Nephron (organoid): ENCODE measurements at regions not wholly inside any gene's neighbourhood (a gene's known extent, or its start where the extent isn't known, plus 50 kb on each side); places are given as distances from the start of the nearest gene placed in this dataset.

Source experiments
- H3K27ac Mint-ChIP-seq, 3 experiments: 2 replicates each; pipeline ENCODE4 v1.8.0; 2020; ENCODE audit warnings: mixed read lengths in 3 of 3, mild to moderate bottlenecking in 2 of 3, moderate library complexity in 1 of 3
- H3K27me3 Mint-ChIP-seq: 2 replicates; pipeline ENCODE4 v1.8.0; 2021; ENCODE audit warnings: low read depth, mild to moderate bottlenecking, moderate library complexity, mixed read lengths
- H3K36me3 Mint-ChIP-seq: 2 replicates; pipeline ENCODE4 v1.8.0; 2020; ENCODE audit warnings: low read depth, mixed read lengths
- H3K4me1 Mint-ChIP-seq: 2 replicates; pipeline ENCODE4 v1.8.0; 2020; ENCODE audit warnings: mixed read lengths
- H3K4me3 Mint-ChIP-seq, 3 experiments: 2 replicates each; pipeline ENCODE4 v1.8.0; 2020; ENCODE audit warnings: mild to moderate bottlenecking in 3 of 3, mixed read lengths in 3 of 3, moderate library complexity in 2 of 3
- H3K9me3 Mint-ChIP-seq: 2 replicates; pipeline ENCODE4 v1.8.0; 2020; ENCODE audit warnings: mixed read lengths
- CTCF ChIP-seq, 3 experiments: fragments of 200-600 bp; sonication (generic); IDR thresholded peaks; one replicate each; pipeline ENCODE4 v1.5.0; 2021; ENCODE audit warnings: antibody characterized with exemption in 3 of 3; ENCODE audit not compliant: unreplicated experiment in 3 of 3

- no peaks in the 10 kb centered on the region for H3K36me3 Mint-ChIP-seq
- H3K4me1 Mint-ChIP-seq = no peaks in the 10 kb centered on the region
Measured at GRCh38 chr1:203934651-203935050, 73.3 kb downstream of the SNRPE start.

DNA sequence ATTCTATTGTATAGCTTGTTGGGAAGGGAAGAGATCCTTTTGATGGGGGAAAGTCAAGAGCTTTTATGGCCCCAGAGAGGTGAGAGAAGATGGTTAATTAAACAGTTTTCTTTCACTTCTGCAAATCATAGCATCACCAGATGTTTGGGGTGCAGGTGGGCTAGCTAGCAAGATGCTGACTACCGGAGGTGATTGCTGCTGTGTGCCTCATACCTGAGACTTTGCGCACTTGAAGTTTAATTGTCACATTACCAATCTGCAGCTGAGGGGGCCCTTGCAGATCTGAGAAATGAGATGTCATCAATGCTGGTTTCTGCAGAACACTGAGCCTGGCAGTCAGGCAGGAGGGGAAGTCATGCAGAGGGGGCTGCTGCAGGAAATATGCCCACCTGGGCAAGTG, 73.9 kb downstream of the SNRPE start:
- H3K4me3 Mint-ChIP-seq = no peak overlapping the region
- no peak overlapping the region for H3K27ac Mint-ChIP-seq
- no peaks in the 10 kb centered on the region for H3K27me3 Mint-ChIP-seq
- no peaks in the 10 kb centered on the region for H3K36me3 Mint-ChIP-seq
- TF ChIP-seq CTCF (IDR thresholded peaks at IDR 0.05; ENCODE audit: unreplicated experiment in 3 of 3) = no peak
- no peaks in the 10 kb centered on the region for H3K9me3 Mint-ChIP-seq
- no peaks in the 10 kb centered on the region for H3K4me1 Mint-ChIP-seq

More at GRCh38 chr1:203934651-203935050, 73.3 kb downstream of the SNRPE start:
- H3K27ac Mint-ChIP-seq = no peak overlapping the region
- no peak for TF ChIP-seq CTCF (IDR thresholded peaks at IDR 0.05; ENCODE audit: unreplicated experiment in 3 of 3)
- no peaks in the 10 kb centered on the region for H3K27me3 Mint-ChIP-seq
- H3K9me3 Mint-ChIP-seq = no peaks in the 10 kb centered on the region
- H3K4me3 Mint-ChIP-seq = no peak overlapping the region

DNA sequence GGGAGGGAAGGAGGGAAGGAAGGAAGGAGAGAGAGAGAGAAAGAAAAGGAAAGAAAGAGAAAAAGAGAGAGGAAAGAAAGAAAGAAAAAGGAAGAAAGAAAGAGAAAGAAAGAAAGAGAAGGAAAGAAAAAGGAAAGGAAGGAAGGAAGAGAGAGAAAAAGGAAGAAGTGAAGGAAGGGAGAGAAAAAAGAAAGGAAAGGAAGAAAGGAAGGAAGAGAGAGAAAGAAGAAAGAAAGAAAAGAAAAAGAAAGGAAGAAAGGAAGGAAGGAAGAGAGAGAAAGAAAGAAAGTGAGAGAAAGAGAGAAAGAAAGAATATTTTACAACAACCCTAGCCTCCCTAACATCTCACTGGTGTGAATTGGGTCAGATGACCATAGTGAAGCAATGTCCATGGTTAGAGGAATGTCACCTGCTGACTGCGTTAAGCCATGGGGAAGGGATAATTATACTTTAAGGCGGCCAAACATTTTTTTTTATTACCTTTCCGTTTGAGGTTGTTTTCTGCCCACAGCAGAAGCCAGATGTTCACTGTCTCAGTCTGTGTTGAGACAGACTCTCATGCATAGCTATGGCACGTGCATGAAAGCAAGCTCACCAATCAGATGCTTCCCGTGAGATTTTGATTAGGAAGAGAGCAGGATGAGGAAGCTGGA, 76.4 kb downstream of the SNRPE start:
- H3K9me3 Mint-ChIP-seq = no peaks in the 10 kb centered on the region
- no peaks in the 10 kb centered on the region for H3K27me3 Mint-ChIP-seq
- H3K27ac Mint-ChIP-seq = no peak overlapping the region
- no peak overlapping the region for H3K4me3 Mint-ChIP-seq
- no peak for TF ChIP-seq CTCF (IDR thresholded peaks at IDR 0.05; ENCODE audit: unreplicated experiment in 3 of 3)
- H3K4me1 Mint-ChIP-seq = no peaks in the 10 kb centered on the region
- H3K36me3 Mint-ChIP-seq = no peaks in the 10 kb centered on the region

DNA sequence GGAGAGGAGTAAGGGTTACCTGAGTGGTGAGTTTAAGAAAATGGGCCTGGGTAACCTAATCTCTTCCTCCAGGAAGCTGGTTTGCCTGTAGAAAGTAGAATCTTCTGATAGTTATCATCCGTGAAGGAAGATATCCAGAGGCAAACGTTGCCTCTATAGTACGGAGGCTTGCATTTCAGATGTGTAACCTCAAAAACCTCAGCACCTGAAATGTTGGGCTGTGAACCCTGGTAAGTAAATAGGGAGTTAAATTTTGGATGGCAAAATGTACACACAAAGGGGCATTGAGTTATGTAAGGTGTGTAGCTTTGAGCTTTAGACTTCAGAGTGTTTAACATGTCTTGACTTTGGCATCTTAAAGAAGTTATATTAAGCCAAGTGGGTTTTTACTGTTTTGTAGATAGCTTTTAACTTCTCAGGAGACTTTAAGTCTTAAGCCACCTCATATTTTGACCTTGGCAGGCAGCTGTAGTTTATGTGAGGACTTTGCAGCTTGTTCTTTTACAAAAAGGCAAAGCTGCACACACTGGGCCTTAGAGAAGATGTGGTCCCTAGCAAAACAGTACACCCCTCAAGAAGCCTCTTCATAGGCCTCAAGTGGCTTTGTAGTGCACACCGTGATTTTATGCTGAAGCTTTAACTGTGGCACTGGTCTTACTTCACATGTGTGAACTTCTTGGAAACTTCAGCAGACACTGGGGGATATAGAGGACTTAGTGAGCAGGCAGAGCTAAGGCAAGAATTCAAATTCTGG, 83.4 kb downstream of the SNRPE start:
- no peak for TF ChIP-seq CTCF (IDR thresholded peaks at IDR 0.05; ENCODE audit: unreplicated experiment in 3 of 3)
- no peak overlapping the region for H3K4me3 Mint-ChIP-seq
- H3K27ac Mint-ChIP-seq = no peak overlapping the region
- no peaks in the 10 kb centered on the region for H3K9me3 Mint-ChIP-seq
- H3K36me3 Mint-ChIP-seq = no peaks in the 10 kb centered on the region
- H3K27me3 Mint-ChIP-seq = no peaks in the 10 kb centered on the region
- H3K4me1 Mint-ChIP-seq = no peaks in the 10 kb centered on the region

GRCh38 chr1:203954293-203954692, 92.9 kb downstream of the SNRPE start:
- H3K27me3 Mint-ChIP-seq = no peaks in the 10 kb centered on the region
- H3K27ac Mint-ChIP-seq = no peak overlapping the region
- TF ChIP-seq CTCF (IDR thresholded peaks at IDR 0.05; ENCODE audit: unreplicated experiment in 3 of 3) = no peak
- H3K4me1 Mint-ChIP-seq = no peaks in the 10 kb centered on the region
- peaks cover 38% of the 10 kb centered on the region for H3K9me3 Mint-ChIP-seq
- no peak overlapping the region for H3K4me3 Mint-ChIP-seq
- peaks cover 8% of the 10 kb centered on the region for H3K36me3 Mint-ChIP-seq
